ENCODE measurements at regions not wholly inside any gene's neighbourhood (a gene's known extent, or its start where the extent isn't known, plus 50 kb on each side); places are given as distances from the start of the nearest gene placed in this dataset.
"Not testable (repeated sequence)": the region's sequence is repeated elsewhere in the genome, so short reads cannot be mapped to it uniquely, and the experiment has no call there.

DNA sequence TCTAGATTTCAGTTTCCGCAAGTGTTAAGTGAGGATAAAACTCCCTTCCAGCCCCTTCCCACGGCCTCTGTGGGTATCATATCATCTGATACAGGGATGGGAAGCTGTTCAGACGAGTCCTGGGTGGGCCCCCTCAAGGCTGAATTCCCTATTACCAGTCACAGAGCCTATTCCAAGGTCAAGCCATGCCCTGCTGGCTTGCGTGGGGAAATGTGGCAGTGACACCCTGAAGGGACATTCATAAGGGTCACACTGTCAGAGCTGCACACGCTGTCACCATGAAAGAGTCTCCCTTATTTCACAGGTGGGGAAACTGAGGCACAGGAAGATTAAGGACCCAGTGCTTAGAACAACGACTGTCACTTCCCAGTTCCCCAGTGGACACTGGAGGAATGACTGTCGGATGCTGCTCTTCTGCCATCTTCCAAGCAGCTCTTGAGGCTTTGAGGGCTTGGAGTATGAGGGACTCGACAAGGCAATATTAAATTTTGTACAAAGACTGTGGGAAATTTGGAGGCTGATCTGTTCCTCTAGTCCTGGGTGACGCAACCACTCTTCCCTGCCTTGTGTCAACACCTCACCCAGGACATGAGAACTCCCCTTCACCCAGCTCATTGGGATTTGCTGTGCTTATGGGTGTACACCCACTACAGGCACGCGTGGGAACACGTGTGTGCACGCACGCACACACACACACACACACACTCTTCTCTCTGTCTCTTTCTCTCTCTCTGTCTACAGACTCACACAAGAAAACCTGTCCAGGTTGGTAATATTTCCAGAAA lies 386.0 kb downstream of the RPS24 start:
- no peak for DNase-seq (ENCODE audit: low spot score)
- intact Hi-C loops (cut with micrococcal nuclease; ENCODE audit: unreplicated experiment), result no loop called here
- POLR2A ChIA-PET (ENCODE audit: low non-redundant PET), result no interaction called here

DNA sequence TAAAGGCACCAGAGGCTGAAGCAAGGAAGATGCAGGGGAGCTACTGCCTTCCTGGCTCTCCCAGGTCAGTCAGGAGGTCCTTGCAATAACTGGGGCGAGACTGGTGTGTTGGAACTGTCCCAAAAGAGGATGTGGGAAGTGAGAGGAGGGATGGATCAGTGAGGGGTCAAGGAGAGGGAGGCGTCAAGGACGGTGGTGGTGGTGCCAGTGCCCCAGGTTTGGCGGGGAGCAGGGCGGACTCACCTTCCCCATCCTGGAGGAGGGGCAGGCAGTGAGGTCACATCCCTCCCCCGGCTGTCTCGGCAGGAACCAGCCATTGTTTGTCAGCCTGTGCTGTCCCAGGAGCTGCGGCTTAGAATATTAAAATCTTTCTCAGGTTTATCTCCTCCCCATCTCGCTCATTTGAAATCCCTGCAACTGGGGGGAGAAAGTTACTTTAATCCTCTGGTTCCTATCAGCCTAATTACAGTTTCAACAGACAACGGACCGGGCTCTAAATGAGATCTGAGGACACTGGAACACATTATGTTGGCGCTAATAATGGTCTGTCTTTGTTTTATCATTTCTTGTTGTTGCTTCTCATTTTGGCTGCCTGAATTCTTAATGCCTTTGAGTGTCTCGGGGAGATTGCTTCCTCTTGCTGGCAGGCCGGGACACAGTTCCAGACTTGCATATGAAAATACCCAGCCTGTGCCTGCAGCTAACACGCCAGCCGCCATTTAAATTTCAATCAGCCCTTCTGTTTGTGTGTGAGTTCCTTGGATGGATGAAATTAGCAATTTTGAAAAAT lies 387.5 kb downstream of the RPS24 start:
- Histone ChIP-seq H3K27ac (ENCODE audit: low read depth, low read length, poor library complexity, severe bottlenecking) (no peak overlapping the region), H3K4me1 (ENCODE audit: insufficient read depth, low read length, poor library complexity, severe bottlenecking) (no peaks in the 10 kb centered on the region), H3K36me3 (ENCODE audit: insufficient read depth, low read length, poor library complexity, severe bottlenecking) (no peaks in the 10 kb centered on the region), H3K9me3 (ENCODE audit: low read depth, low read length, poor library complexity, severe bottlenecking) (peaks cover 8% of the 10 kb centered on the region), H3K27me3 (replicated peaks; ENCODE audit: insufficient read depth, low read depth, low read length, poor library complexity) (no peaks in the 10 kb centered on the region), H3K4me3 (ENCODE audit: low read depth, low read length, poor library complexity, severe bottlenecking) (no peak overlapping the region)
- no TSS peak for BruUV-seq (replicated peaks)
- DNase-seq (ENCODE audit: low spot score), result no peak
- TF ChIP-seq EZH2 (IDR thresholded peaks at IDR 0.05; ENCODE audit: borderline replicate concordance, low read depth, low read length, poor library complexity, severe bottlenecking), result no peak
- TF ChIP-seq, protein P1, sequence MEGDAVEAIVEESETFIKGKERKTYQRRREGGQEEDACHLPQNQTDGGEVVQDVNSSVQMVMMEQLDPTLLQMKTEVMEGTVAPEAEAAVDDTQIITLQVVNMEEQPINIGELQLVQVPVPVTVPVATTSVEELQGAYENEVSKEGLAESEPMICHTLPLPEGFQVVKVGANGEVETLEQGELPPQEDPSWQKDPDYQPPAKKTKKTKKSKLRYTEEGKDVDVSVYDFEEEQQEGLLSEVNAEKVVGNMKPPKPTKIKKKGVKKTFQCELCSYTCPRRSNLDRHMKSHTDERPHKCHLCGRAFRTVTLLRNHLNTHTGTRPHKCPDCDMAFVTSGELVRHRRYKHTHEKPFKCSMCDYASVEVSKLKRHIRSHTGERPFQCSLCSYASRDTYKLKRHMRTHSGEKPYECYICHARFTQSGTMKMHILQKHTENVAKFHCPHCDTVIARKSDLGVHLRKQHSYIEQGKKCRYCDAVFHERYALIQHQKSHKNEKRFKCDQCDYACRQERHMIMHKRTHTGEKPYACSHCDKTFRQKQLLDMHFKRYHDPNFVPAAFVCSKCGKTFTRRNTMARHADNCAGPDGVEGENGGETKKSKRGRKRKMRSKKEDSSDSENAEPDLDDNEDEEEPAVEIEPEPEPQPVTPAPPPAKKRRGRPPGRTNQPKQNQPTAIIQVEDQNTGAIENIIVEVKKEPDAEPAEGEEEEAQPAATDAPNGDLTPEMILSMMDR (conservative IDR thresholded peaks at IDR 0.05; ENCODE audit: low read depth, low read length), result no peak
- CTCF ChIA-PET, result no interaction called here
- intact Hi-C loops (cut with micrococcal nuclease; ENCODE audit: unreplicated experiment), result no loop called here
- POLR2A ChIA-PET (ENCODE audit: low non-redundant PET), result no interaction called here

More for the DNA sequence above, 386.0 kb downstream of the RPS24 start:
- H3K4me1 ChIP-seq (ENCODE audit: insufficient read depth, low read length, poor library complexity, severe bottlenecking), result no peaks in the 10 kb centered on the region
- no peak overlapping the region for H3K27ac ChIP-seq (ENCODE audit: low read depth, low read length, poor library complexity, severe bottlenecking)
- no TSS peak for BruUV-seq (replicated peaks)
- no peak overlapping the region for H3K4me3 ChIP-seq (ENCODE audit: low read depth, low read length, poor library complexity, severe bottlenecking)
- H3K27me3 ChIP-seq (replicated peaks; ENCODE audit: insufficient read depth, low read depth, low read length, poor library complexity), result no peaks in the 10 kb centered on the region
- no peaks in the 10 kb centered on the region for H3K36me3 ChIP-seq (ENCODE audit: insufficient read depth, low read length, poor library complexity, severe bottlenecking)
- CTCF ChIA-PET, result no interaction called here
- H3K9me3 ChIP-seq (ENCODE audit: low read depth, low read length, poor library complexity, severe bottlenecking), result no peaks in the 10 kb centered on the region
- TF ChIP-seq, protein P1 (conservative IDR thresholded peaks at IDR 0.05; ENCODE audit: low read depth, low read length), result no peak
- no peak for TF ChIP-seq EZH2 (IDR thresholded peaks at IDR 0.05; ENCODE audit: borderline replicate concordance, low read depth, low read length, poor library complexity, severe bottlenecking)

DNA sequence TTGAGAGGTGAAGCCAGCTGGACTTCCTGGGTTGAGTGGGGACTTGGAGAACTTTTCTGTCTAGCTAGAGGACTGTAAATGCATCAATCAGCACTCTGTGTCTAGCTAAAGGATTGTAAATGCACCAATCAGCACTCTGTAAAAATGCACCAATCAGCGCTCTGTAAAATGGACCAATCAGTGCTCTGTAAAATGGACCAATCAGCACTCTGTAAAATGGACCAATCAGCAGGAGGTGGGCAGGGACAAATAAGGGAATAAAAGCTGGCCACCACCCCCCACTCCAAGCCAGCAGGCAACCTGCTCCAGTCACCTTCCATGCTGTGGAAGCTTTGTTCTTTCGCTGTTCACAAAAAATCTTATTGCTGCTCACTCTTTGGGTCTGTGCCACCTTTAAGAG lies 390.4 kb downstream of the RPS24 start:
- POLR2A ChIA-PET (ENCODE audit: low non-redundant PET); H3K36me3 ChIP-seq (ENCODE audit: insufficient read depth, low read length, poor library complexity, severe bottlenecking); BruUV-seq (replicated peaks); intact Hi-C loops (cut with micrococcal nuclease; ENCODE audit: unreplicated experiment); H3K27ac ChIP-seq (ENCODE audit: low read depth, low read length, poor library complexity, severe bottlenecking); H3K27me3 ChIP-seq (replicated peaks; ENCODE audit: insufficient read depth, low read depth, low read length, poor library complexity); H3K9me3 ChIP-seq (ENCODE audit: low read depth, low read length, poor library complexity, severe bottlenecking); H3K4me1 ChIP-seq (ENCODE audit: insufficient read depth, low read length, poor library complexity, severe bottlenecking); DNase-seq (ENCODE audit: low spot score); CTCF ChIA-PET; H3K4me3 ChIP-seq (ENCODE audit: low read depth, low read length, poor library complexity, severe bottlenecking): not testable (repeated sequence)
